ENCODE measurements at regions not wholly inside any gene's neighbourhood (a gene's known extent, or its start where the extent isn't known, plus 50 kb on each side); places are given as distances from the start of the nearest gene placed in this dataset.

- TF ChIP-seq ZBTB21 (CRISPR knock-in tag; IDR thresholded peaks at IDR 0.05; ENCODE audit: borderline replicate concordance) (no peak), JAZF1 (CRISPR knock-in tag; IDR thresholded peaks at IDR 0.05) (no peak), ATF1 (CRISPR knock-in tag; IDR thresholded peaks at IDR 0.05) (no peak), MYBL2 (CRISPR knock-in tag; IDR thresholded peaks at IDR 0.05) (no peak), CTCF (IDR thresholded peaks at IDR 0.05) (no peak), FOXP4 (CRISPR knock-in tag; IDR thresholded peaks at IDR 0.05) (no peak)
Measured at GRCh38 chr9:106722051-106722753, 140.8 kb upstream of the ZNF462 start (continued).

GRCh38 chr9:106723926-106724325 lies 139.0 kb upstream of the ZNF462 start:
- DNase-seq (ENCODE audit: low spot score) (no peak), ATAC-seq (no peak)
- POLR2A ChIA-PET = no interaction called here
- H3K36me3 Mint-ChIP-seq = peaks cover 2% of the 10 kb centered on the region; the same call in 1 of the 2 replicates
- CTCF ChIA-PET = no interaction called here
- H3K4me1 Mint-ChIP-seq = peaks cover 18% of the 10 kb centered on the region
- no peak overlapping the region for H3K27ac Mint-ChIP-seq
- H3K27me3 Mint-ChIP-seq (ENCODE audit: low read depth) = no peaks in the 10 kb centered on the region; the same call in 1 of the 2 replicates
- H3K9me3 Mint-ChIP-seq = peaks cover 10% of the 10 kb centered on the region
- no peak overlapping the region for H3K4me3 Mint-ChIP-seq
- no peak for TF ChIP-seq FOXP1 (CRISPR knock-in tag; IDR thresholded peaks at IDR 0.05; ENCODE audit: borderline replicate concordance)
- TF ChIP-seq PREB (CRISPR knock-in tag; IDR thresholded peaks at IDR 0.05; ENCODE audit: borderline replicate concordance) = no peak
- no peak for TF ChIP-seq NFATC4 (CRISPR knock-in tag; IDR thresholded peaks at IDR 0.05)

GRCh38 chr9:106724566-106724965 lies 138.4 kb upstream of the ZNF462 start:
- no peak for ATAC-seq
- H3K36me3 Mint-ChIP-seq = peaks cover 2% of the 10 kb centered on the region; the same call in 1 of the 2 replicates
- ChIA-PET POLR2A (no interaction called here), CTCF (no interaction called here)
- no peak overlapping the region for H3K27ac Mint-ChIP-seq
- H3K4me1 Mint-ChIP-seq = peaks cover 18% of the 10 kb centered on the region
- DNase-seq (ENCODE audit: low spot score) = no peak
- H3K4me3 Mint-ChIP-seq = no peak overlapping the region
- no peaks in the 10 kb centered on the region; the same call in 1 of the 2 replicates for H3K27me3 Mint-ChIP-seq (ENCODE audit: low read depth)
- H3K9me3 Mint-ChIP-seq = peaks cover 9% of the 10 kb centered on the region
- TF ChIP-seq IRF2 (CRISPR knock-in tag; IDR thresholded peaks at IDR 0.05; ENCODE audit: borderline replicate concordance, low read depth) (no peak), ZNF416 (CRISPR knock-in tag; IDR thresholded peaks at IDR 0.05) (no peak), AFF4 (CRISPR knock-in tag; IDR thresholded peaks at IDR 0.05; ENCODE audit: borderline replicate concordance) (no peak), ZNF281 (CRISPR knock-in tag; IDR thresholded peaks at IDR 0.05) (no peak), TCF7 (CRISPR knock-in tag; IDR thresholded peaks at IDR 0.05; ENCODE audit: low read depth) (no peak), ARID4B (CRISPR knock-in tag; IDR thresholded peaks at IDR 0.05; ENCODE audit: borderline replicate concordance) (no peak)

Measured in WTC11 (cell line).